Esophagus squamous epithelium (tissue), 5 donors: ENCODE measurements at regions not wholly inside any gene's neighbourhood (a gene's known extent, or its start where the extent isn't known, plus 50 kb on each side); places are given as distances from the start of the nearest gene placed in this dataset.

ENCODE experiments used
- DNase-seq: peaks from one replicate; lab custom pipeline; 2025; lab: John Stamatoyannopoulos, UW
- H3K27ac ChIP-seq, 4 donors: fragments of 200-600 bp; sonication (generic); one replicate each; pipeline ENCODE4 v1.5.1; 2016 to 2019; ENCODE audit warnings: mild to moderate bottlenecking in 1 of 4
- H3K27me3 ChIP-seq, 4 donors: fragments of 200-600 bp; sonication (generic); 1 replicate in 3 of 4; 2 replicates in 1 of 4; pipeline versions ENCODE4 v1.5.1 to v1.6.0; 2017 to 2021; ENCODE audit warnings: antibody characterized with exemption in 1 of 4
- H3K36me3 ChIP-seq, 3 donors: fragments of 200-600 bp; sonication (generic); one replicate each; pipeline ENCODE4 v1.5.1; 2016 to 2019
- H3K4me1 ChIP-seq, 3 donors: fragments of 200-600 bp; sonication (generic); one replicate each; pipeline ENCODE4 v1.5.1; 2017 to 2019
- H3K4me3 ChIP-seq, 4 donors: fragments of 200-600 bp; sonication (generic); 1 replicate in 3 of 4; 2 replicates in 1 of 4; pipeline ENCODE4 v1.5.1; 2016 to 2019; ENCODE audit warnings: mild to moderate bottlenecking in 2 of 4, moderate library complexity in 1 of 4
- H3K9me3 ChIP-seq, 3 donors: fragments of 200-600 bp; sonication (generic); one replicate each; pipeline ENCODE4 v1.5.1; 2016 to 2019
- POLR2A ChIP-seq, 4 donors: fragments of 450-650 bp; IDR thresholded peaks; one replicate each; pipeline ENCODE4 v1.6.1; 2017; ENCODE audit warnings: antibody characterized with exemption in 4 of 4, mild to moderate bottlenecking in 4 of 4, moderate library complexity in 3 of 4
- whole genome bisulfite sequencing, 2 donors: methylation state at CpG; one replicate each; pipeline ENCODE4 v1.1.5; 2018; 5-methylcytosine and 5-hydroxymethylcytosine counted together
- intact Hi-C: fragments of 100-400 bp; cut with DNase I; formaldehyde crosslinking; loops from one replicate; pipeline ENCODE4 v1.15.0; 2022
- TF ChIP-seq, protein P1 (sequence below), 6 experiments: fragments of 450-650 bp in 4 of 6; fragments of 200-600 bp in 2 of 6; sonication (generic) in 2 of 6; IDR thresholded peaks; one replicate each; pipeline ENCODE4 v1.5.1; 2016 to 2019; ENCODE audit warnings: antibody characterized with exemption in 6 of 6, mild to moderate bottlenecking in 4 of 6, moderate library complexity in 4 of 6
- donor health status: DM: yes; HTN: yes; CAD: no.

DNA sequence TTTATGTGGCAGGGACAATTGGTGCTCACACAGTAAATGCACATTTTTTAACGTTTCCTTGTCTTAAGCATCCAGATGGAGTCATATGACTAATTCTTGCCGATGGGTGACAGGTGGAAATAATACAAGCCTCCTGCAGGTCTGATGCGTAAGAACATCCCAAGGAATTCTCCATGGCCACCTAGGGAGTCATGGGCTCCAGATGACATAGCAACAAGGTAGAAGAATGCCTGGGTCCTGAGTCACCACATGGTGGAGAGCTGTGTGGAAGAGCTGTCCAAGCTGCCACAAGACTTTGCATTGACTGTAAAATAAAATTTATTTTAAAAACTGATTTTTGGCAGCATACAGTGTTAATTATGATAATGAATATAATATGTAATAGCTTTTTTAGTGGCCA is 77.0 kb upstream of the MAP3K7 start:
- Histone ChIP-seq H3K4me3 (no peak overlapping the region), H3K27ac (no peak overlapping the region), H3K9me3 (peaks cover 0 to 5% (median 0%) of the 10 kb centered on the region in 3 donors), H3K27me3 (no peaks in the 10 kb centered on the region), H3K4me1 (no peaks in the 10 kb centered on the region), H3K36me3 (no peaks in the 10 kb centered on the region)
- TF ChIP-seq, protein P1, sequence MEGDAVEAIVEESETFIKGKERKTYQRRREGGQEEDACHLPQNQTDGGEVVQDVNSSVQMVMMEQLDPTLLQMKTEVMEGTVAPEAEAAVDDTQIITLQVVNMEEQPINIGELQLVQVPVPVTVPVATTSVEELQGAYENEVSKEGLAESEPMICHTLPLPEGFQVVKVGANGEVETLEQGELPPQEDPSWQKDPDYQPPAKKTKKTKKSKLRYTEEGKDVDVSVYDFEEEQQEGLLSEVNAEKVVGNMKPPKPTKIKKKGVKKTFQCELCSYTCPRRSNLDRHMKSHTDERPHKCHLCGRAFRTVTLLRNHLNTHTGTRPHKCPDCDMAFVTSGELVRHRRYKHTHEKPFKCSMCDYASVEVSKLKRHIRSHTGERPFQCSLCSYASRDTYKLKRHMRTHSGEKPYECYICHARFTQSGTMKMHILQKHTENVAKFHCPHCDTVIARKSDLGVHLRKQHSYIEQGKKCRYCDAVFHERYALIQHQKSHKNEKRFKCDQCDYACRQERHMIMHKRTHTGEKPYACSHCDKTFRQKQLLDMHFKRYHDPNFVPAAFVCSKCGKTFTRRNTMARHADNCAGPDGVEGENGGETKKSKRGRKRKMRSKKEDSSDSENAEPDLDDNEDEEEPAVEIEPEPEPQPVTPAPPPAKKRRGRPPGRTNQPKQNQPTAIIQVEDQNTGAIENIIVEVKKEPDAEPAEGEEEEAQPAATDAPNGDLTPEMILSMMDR (IDR thresholded peaks at IDR 0.05), result no peak
- TF ChIP-seq POLR2A (IDR thresholded peaks at IDR 0.05), result no peak
- DNase-seq, result no peak
- intact Hi-C loops, result no loop called here
- 74 to 92% methylated on average over 3 of the region's 3 CpGs for WGBS, 2 donors

DNA sequence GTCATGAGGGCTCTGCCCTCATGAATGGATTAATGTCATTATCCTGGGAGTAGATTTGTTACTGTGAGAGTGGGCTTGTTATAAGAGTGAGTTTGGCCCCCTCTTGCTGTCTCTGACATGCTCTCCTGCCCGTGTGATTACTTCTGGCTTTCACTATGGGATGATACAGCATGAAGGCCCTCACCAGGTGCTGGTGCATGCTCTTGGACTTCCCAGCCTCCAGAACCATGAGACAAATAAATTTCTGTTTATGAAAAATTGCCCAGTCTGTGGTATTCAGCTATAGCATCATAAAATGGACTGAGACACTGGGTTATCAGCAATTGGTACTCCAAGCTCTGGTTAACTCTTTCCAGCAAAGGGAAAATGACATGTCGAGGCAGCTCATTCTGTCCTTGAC is 76.2 kb upstream of the MAP3K7 start:
- TF ChIP-seq, protein P1 (IDR thresholded peaks at IDR 0.05), result no peak
- no peak for TF ChIP-seq POLR2A (IDR thresholded peaks at IDR 0.05)
- intact Hi-C loops, result no loop called here
- H3K4me1 ChIP-seq, result no peaks in the 10 kb centered on the region
- 55 to 69% methylated on average over 2 of the region's 2 CpGs for WGBS, 2 donors
- no peak overlapping the region for H3K4me3 ChIP-seq
- H3K9me3 ChIP-seq, result peaks cover 0 to 5% (median 0%) of the 10 kb centered on the region in 3 donors
- peaks cover 0 to under 1% (median 0%) of the 10 kb centered on the region in 4 donors for H3K27me3 ChIP-seq
- H3K36me3 ChIP-seq, result no peaks in the 10 kb centered on the region
- no peak overlapping the region for H3K27ac ChIP-seq
- no peak for DNase-seq

GRCh38 chr6:90660931-90661330 is 74.1 kb upstream of the MAP3K7 start:
- no peak overlapping the region for H3K4me3 ChIP-seq
- H3K27me3 ChIP-seq, result peaks cover 0 to 5% (median 0%) of the 10 kb centered on the region in 4 donors
- no peak for DNase-seq
- no peak for TF ChIP-seq POLR2A (IDR thresholded peaks at IDR 0.05)
- TF ChIP-seq, protein P1 (IDR thresholded peaks at IDR 0.05), result no peak
- no peaks in the 10 kb centered on the region for H3K36me3 ChIP-seq
- H3K9me3 ChIP-seq, result peaks cover 0 to 5% (median 0%) of the 10 kb centered on the region in 3 donors
- intact Hi-C loops, result no loop called here
- no peaks in the 10 kb centered on the region for H3K4me1 ChIP-seq
- no peak overlapping the region for H3K27ac ChIP-seq

DNA sequence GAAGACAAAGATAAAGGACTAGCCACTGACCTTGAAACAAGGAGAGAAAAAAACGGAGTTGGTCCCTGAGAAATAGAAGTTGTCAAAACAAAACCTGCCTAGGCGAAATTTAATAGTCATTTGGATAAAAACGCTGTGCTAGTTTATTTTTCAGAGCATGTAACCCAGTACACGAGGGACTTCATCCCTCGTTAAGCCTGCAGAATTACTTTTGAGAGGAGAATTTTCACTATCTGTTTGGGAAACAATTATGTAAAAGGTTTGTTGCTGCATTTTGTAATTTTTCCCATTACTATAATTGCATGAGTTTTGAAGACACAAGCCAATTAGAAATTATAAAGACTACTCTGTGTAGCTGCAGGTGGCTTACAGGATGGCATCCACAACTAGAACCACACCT is 71.6 kb upstream of the MAP3K7 start:
- Histone ChIP-seq H3K27ac (no peak overlapping the region), H3K4me3 (no peak overlapping the region), H3K27me3 (peaks cover 0 to 11% (median 0%) of the 10 kb centered on the region in 4 donors), H3K9me3 (peaks cover 0 to 5% (median 0%) of the 10 kb centered on the region in 3 donors), H3K4me1 (no peaks in the 10 kb centered on the region), H3K36me3 (no peaks in the 10 kb centered on the region)
- TF ChIP-seq, protein P1 (IDR thresholded peaks at IDR 0.05), result no peak
- TF ChIP-seq POLR2A (IDR thresholded peaks at IDR 0.05), result no peak
- no peak for DNase-seq
- WGBS, 2 donors, result 47 to 55% methylated on average over 5 of the region's 5 CpGs
- intact Hi-C loops, result no loop called here

DNA sequence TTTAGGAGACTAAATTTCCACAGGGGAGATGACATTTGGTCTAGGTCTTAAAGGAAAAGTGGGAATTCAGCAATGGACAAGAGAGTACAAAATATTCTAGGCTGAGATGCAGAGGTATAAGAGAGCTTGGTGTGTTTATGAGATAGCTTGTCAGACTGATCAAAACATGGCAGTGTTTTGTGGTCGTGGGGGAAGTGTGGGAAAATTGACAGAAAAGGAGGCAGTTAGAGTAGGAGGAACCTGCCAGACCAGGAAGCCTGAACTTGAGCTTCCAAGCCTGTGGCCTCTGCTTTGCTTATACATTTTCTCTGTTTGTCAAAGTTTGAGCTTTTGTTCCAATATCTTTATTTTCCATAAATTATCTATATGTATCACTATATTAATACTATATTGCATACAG is 69.5 kb upstream of the MAP3K7 start:
- H3K27ac ChIP-seq, result no peak overlapping the region
- intact Hi-C loops, result no loop called here
- 10 to 13% methylated on average over 1 of the region's 1 CpG for WGBS, 2 donors
- H3K36me3 ChIP-seq, result no peaks in the 10 kb centered on the region
- no peak for DNase-seq
- TF ChIP-seq, protein P1 (IDR thresholded peaks at IDR 0.05), result no peak
- TF ChIP-seq POLR2A (IDR thresholded peaks at IDR 0.05), result no peak
- no peaks in the 10 kb centered on the region for H3K4me1 ChIP-seq
- no peaks in the 10 kb centered on the region for H3K9me3 ChIP-seq
- no peak overlapping the region for H3K4me3 ChIP-seq
- peaks cover 0 to 11% (median 0%) of the 10 kb centered on the region in 4 donors for H3K27me3 ChIP-seq
